ENCODE measurements at regions not wholly inside any gene's neighbourhood (a gene's known extent, or its start where the extent isn't known, plus 50 kb on each side); places are given as distances from the start of the nearest gene placed in this dataset.

GRCh38 chr6:125665295-125665814 is 84.1 kb upstream of the HEY2 start:
- peaks cover 7% of the 10 kb centered on the region for H3K4me1 Mint-ChIP-seq
- TF ChIP-seq CTCF (IDR thresholded peaks at IDR 0.05; ENCODE audit: unreplicated experiment in 3 of 3) = no peak
- no peaks in the 10 kb centered on the region for H3K27me3 Mint-ChIP-seq (ENCODE audit: low read depth)
- H3K36me3 Mint-ChIP-seq (ENCODE audit: low read depth) = no peaks in the 10 kb centered on the region
- no peak overlapping the region for H3K4me3 Mint-ChIP-seq
- no peak overlapping the region for H3K27ac Mint-ChIP-seq
- no peaks in the 10 kb centered on the region for H3K9me3 Mint-ChIP-seq

GRCh38 chr6:125667326-125667725 is 82.1 kb upstream of the HEY2 start:
- H3K4me3 Mint-ChIP-seq = no peak overlapping the region
- H3K36me3 Mint-ChIP-seq (ENCODE audit: low read depth) = no peaks in the 10 kb centered on the region
- H3K27me3 Mint-ChIP-seq (ENCODE audit: low read depth) = no peaks in the 10 kb centered on the region
- H3K9me3 Mint-ChIP-seq = no peaks in the 10 kb centered on the region
- H3K27ac Mint-ChIP-seq = no peak overlapping the region
- TF ChIP-seq CTCF (IDR thresholded peaks at IDR 0.05; ENCODE audit: unreplicated experiment in 3 of 3) = no peak
- peaks cover 13% of the 10 kb centered on the region for H3K4me1 Mint-ChIP-seq

GRCh38 chr6:125668071-125668470 is 81.4 kb upstream of the HEY2 start:
- TF ChIP-seq CTCF (IDR thresholded peaks at IDR 0.05; ENCODE audit: unreplicated experiment in 3 of 3) = no peak
- Mint-ChIP-seq H3K4me1 (peaks cover 13% of the 10 kb centered on the region), H3K27ac (no peak overlapping the region), H3K4me3 (no peak overlapping the region), H3K36me3 (ENCODE audit: low read depth) (no peaks in the 10 kb centered on the region), H3K27me3 (ENCODE audit: low read depth) (no peaks in the 10 kb centered on the region), H3K9me3 (no peaks in the 10 kb centered on the region)

- Mint-ChIP-seq H3K9me3 (no peaks in the 10 kb centered on the region), H3K4me1 (peaks cover 31% of the 10 kb centered on the region), H3K27me3 (ENCODE audit: low read depth) (no peaks in the 10 kb centered on the region), H3K27ac (peak overlapping the region in 2 of 3 experiments; percentile 8 to 26), H3K36me3 (ENCODE audit: low read depth) (no peaks in the 10 kb centered on the region), H3K4me3 (no peak overlapping the region)
- TF ChIP-seq CTCF (IDR thresholded peaks at IDR 0.05; ENCODE audit: unreplicated experiment in 3 of 3) = no peak
These were observed 78.9 kb upstream of the HEY2 start for GRCh38 chr6:125670568-125670967.

- Mint-ChIP-seq H3K4me3 (no peak overlapping the region), H3K9me3 (no peaks in the 10 kb centered on the region), H3K27me3 (ENCODE audit: low read depth) (no peaks in the 10 kb centered on the region), H3K4me1 (peaks cover 33% of the 10 kb centered on the region), H3K27ac (no peak overlapping the region), H3K36me3 (ENCODE audit: low read depth) (no peaks in the 10 kb centered on the region)
- no peak for TF ChIP-seq CTCF (IDR thresholded peaks at IDR 0.05; ENCODE audit: unreplicated experiment in 3 of 3)
These were observed 78.1 kb upstream of the HEY2 start for GRCh38 chr6:125671323-125671722.

GRCh38 chr6:125674230-125674629 is 75.2 kb upstream of the HEY2 start:
- Mint-ChIP-seq H3K27me3 (ENCODE audit: low read depth) (no peaks in the 10 kb centered on the region), H3K36me3 (ENCODE audit: low read depth) (no peaks in the 10 kb centered on the region), H3K9me3 (no peaks in the 10 kb centered on the region), H3K27ac (peak overlapping the region in 1 of 3 experiments; percentile 20), H3K4me1 (peaks cover 45% of the 10 kb centered on the region), H3K4me3 (no peak overlapping the region)
- no peak for TF ChIP-seq CTCF (IDR thresholded peaks at IDR 0.05; ENCODE audit: unreplicated experiment in 3 of 3)
